Progenitor cell of endocrine pancreas (in vitro differentiated cells): ENCODE measurements at regions not wholly inside any gene's neighbourhood (a gene's known extent, or its start where the extent isn't known, plus 50 kb on each side); places are given as distances from the start of the nearest gene placed in this dataset.

Experiments used
- DNase-seq: peaks from one replicate; pipeline ENCODE4 v3.0.0; 2021; ENCODE audit warnings: low spot score; ENCODE audit not compliant: unreplicated experiment
- H3K27ac Mint-ChIP-seq: 2 replicates; pipeline ENCODE4 v1.8.0; 2021; ENCODE audit warnings: mild to moderate bottlenecking, moderate library complexity, mixed read lengths
- H3K27me3 Mint-ChIP-seq: 2 replicates; pipeline ENCODE4 v1.8.0; 2021; ENCODE audit warnings: mixed read lengths
- H3K36me3 Mint-ChIP-seq: 2 replicates; pipeline ENCODE4 v1.8.0; 2022; ENCODE audit warnings: mixed read lengths; ENCODE audit not compliant: insufficient read depth
- H3K4me1 Mint-ChIP-seq: 2 replicates; pipeline ENCODE4 v1.8.0; 2021; ENCODE audit warnings: low read depth, mixed read lengths
- H3K4me3 Mint-ChIP-seq: 2 replicates; pipeline ENCODE4 v1.8.0; 2021; ENCODE audit warnings: low read depth, mild to moderate bottlenecking, moderate library complexity, mixed read lengths
- H3K9me3 Mint-ChIP-seq: 2 replicates; pipeline ENCODE4 v1.8.0; 2021; ENCODE audit warnings: low read depth, mixed read lengths
- TF ChIP-seq, protein P1 (sequence below): fragments of 200-600 bp; sonication (generic); IDR thresholded peaks from one replicate; pipeline ENCODE4 v1.5.0; 2021; ENCODE audit warnings: antibody characterized with exemption, mild to moderate bottlenecking; ENCODE audit not compliant: unreplicated experiment

- no peak overlapping the region for H3K27ac Mint-ChIP-seq
- no peaks in the 10 kb centered on the region for H3K4me1 Mint-ChIP-seq
- H3K36me3 Mint-ChIP-seq, result no peaks in the 10 kb centered on the region
- TF ChIP-seq, protein P1, sequence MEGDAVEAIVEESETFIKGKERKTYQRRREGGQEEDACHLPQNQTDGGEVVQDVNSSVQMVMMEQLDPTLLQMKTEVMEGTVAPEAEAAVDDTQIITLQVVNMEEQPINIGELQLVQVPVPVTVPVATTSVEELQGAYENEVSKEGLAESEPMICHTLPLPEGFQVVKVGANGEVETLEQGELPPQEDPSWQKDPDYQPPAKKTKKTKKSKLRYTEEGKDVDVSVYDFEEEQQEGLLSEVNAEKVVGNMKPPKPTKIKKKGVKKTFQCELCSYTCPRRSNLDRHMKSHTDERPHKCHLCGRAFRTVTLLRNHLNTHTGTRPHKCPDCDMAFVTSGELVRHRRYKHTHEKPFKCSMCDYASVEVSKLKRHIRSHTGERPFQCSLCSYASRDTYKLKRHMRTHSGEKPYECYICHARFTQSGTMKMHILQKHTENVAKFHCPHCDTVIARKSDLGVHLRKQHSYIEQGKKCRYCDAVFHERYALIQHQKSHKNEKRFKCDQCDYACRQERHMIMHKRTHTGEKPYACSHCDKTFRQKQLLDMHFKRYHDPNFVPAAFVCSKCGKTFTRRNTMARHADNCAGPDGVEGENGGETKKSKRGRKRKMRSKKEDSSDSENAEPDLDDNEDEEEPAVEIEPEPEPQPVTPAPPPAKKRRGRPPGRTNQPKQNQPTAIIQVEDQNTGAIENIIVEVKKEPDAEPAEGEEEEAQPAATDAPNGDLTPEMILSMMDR, result no peak
- DNase-seq, result no peak
- H3K27me3 Mint-ChIP-seq, result no peaks in the 10 kb centered on the region
- H3K4me3 Mint-ChIP-seq, result no peak overlapping the region
- H3K9me3 Mint-ChIP-seq, result peaks cover 10% of the 10 kb centered on the region
Observed at GRCh38 chr7:110262251-110262650, 828.7 kb upstream of the LRRN3 start.

- TF ChIP-seq, protein P1, result no peak
- H3K27me3 Mint-ChIP-seq, result no peaks in the 10 kb centered on the region
- no peaks in the 10 kb centered on the region for H3K4me1 Mint-ChIP-seq
- no peak for DNase-seq
- H3K36me3 Mint-ChIP-seq, result peaks cover 2% of the 10 kb centered on the region
- no peak overlapping the region for H3K4me3 Mint-ChIP-seq
- peaks cover 15% of the 10 kb centered on the region for H3K9me3 Mint-ChIP-seq
- no peak overlapping the region for H3K27ac Mint-ChIP-seq
Observed at GRCh38 chr7:110264288-110264687, 826.6 kb upstream of the LRRN3 start.

DNA sequence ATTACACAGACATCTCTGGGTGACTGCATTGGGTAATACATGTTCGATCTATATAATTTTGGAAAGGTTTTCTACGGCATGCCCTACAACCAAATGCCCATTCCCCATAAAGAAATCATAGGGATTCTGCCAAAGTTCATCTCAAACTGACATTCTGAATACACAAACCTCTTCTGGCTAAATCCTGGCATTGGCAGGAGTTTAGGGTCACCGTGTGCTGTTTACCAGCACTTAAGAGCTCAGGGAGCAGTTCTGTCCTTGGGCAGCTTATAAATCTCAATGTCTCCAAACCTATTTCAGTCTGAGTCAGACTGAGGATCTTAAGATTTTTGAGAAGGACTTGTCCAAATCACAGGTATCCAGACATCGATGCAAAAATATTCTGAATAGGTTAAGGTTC is 809.6 kb upstream of the LRRN3 start:
- TF ChIP-seq, protein P1, result no peak
- H3K4me3 Mint-ChIP-seq, result peak overlapping the region; percentile 45
- H3K27me3 Mint-ChIP-seq, result no peaks in the 10 kb centered on the region

DNA sequence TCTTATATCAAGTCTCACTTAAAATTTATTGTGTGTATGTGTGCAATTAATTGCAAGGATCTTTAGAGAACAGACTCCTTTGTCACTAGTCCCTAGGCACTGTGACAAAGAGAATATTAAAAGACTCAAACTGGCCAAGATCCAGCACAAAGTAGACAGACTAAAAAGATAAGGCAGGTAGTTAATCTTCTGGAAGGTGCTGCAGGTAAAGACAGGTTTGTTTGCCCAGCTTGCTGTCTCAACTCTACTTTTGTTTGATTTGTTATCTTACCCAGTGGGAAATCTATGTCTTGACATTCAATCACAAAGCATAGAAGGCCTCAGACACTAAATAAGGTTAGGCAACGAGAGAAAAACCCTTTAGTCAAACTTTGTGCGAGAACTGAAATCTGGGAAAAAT is 807.9 kb upstream of the LRRN3 start:
- DNase-seq, result no peak
- H3K27ac Mint-ChIP-seq, result peak overlapping the region; percentile 84
- TF ChIP-seq, protein P1, result no peak
- H3K4me3 Mint-ChIP-seq, result no peak overlapping the region
- H3K27me3 Mint-ChIP-seq, result no peaks in the 10 kb centered on the region
- H3K9me3 Mint-ChIP-seq, result no peaks in the 10 kb centered on the region
- peaks cover 6% of the 10 kb centered on the region for H3K36me3 Mint-ChIP-seq
- peaks cover 29% of the 10 kb centered on the region for H3K4me1 Mint-ChIP-seq

More for the DNA sequence above, 809.6 kb upstream of the LRRN3 start:
- peak overlapping the region; percentile 88 for H3K27ac Mint-ChIP-seq
- no peak for DNase-seq
- peaks cover 33% of the 10 kb centered on the region for H3K4me1 Mint-ChIP-seq
- no peaks in the 10 kb centered on the region for H3K9me3 Mint-ChIP-seq
- H3K36me3 Mint-ChIP-seq, result peaks cover 3% of the 10 kb centered on the region

DNA sequence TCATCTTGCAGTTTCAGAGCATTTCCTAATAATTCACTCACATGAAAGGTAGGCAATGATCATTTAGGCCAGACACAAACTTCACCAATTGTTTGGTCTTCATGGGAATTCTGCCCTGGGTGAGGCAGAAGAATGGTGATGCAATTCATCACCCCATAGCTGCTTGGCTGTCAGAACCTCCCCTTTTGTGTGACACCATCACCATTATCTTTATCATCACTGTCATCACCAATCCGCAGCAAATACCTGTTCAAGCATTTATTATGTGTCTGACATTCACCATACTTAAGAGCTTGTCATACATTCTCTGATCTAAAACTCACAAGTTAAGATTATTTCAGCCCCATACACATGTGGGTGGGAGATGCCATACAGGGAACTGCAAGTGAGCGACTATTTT is 799.5 kb upstream of the LRRN3 start:
- no peaks in the 10 kb centered on the region for H3K27me3 Mint-ChIP-seq
- TF ChIP-seq, protein P1, result no peak
- peaks cover 3% of the 10 kb centered on the region for H3K36me3 Mint-ChIP-seq
- H3K4me1 Mint-ChIP-seq, result peaks cover 2% of the 10 kb centered on the region
- no peak for DNase-seq
- H3K4me3 Mint-ChIP-seq, result no peak overlapping the region
- H3K9me3 Mint-ChIP-seq, result peaks cover 5% of the 10 kb centered on the region
- H3K27ac Mint-ChIP-seq, result no peak overlapping the region
